SK-N-SH (cell line): ENCODE measurements at regions not wholly inside any gene's neighbourhood (a gene's known extent, or its start where the extent isn't known, plus 50 kb on each side); places are given as distances from the start of the nearest gene placed in this dataset.

ENCODE experiments used
- CTCF ChIA-PET: fragments of 300-600, 350-600 bp; formaldehyde crosslinking; extraction: SDS; loops from one replicate; lab custom pipeline; 2021; lab: Yijun Ruan, JAX
- POLR2A ChIA-PET: fragments of 350-600 bp; sonication (Branson Sonifier 250); formaldehyde crosslinking; extraction: SDS; loops from one replicate; lab custom pipeline; 2020; ENCODE audit warnings: antibody characterized with exemption, inconsistent platforms; lab: Yijun Ruan, JAX
- DNase-seq: peaks from one replicate; pipeline ENCODE4 v3.0.0; 2012
- H2AFZ ChIP-seq: fragments of 200-600 bp; sonication (generic); 2 replicates; pipeline ENCODE4 v1.8.1; 2016; ENCODE audit warnings: antibody characterized with exemption, mild to moderate bottlenecking, low read depth
- H3F3A ChIP-seq: fragments of 200-600 bp; sonication (generic); replicated peaks from 2 replicates; pipeline ENCODE3; 2016; ENCODE audit warnings: antibody characterized with exemption, mild to moderate bottlenecking; ENCODE audit not compliant: insufficient read depth
- H3K27ac ChIP-seq, 2 experiments: fragments of 200-500 bp in 1 of 2; fragments of 200-600 bp in 1 of 2; sonication (Bioruptor generic) in 1 of 2; sonication (generic), shearing (Covaris generic) in 1 of 2; 2 replicates each; pipeline versions ENCODE4 v1.5.1 to v1.6.1; 2014 to 2016; ENCODE audit warnings: low read depth in 2 of 2, inconsistent platforms in 1 of 2, low read length in 1 of 2, mild to moderate bottlenecking in 1 of 2, mixed read lengths in 1 of 2
- H3K27me3 ChIP-seq: fragments of 200-600 bp; sonication (generic), shearing (Covaris generic); 2 replicates; pipeline ENCODE4 v1.6.1; 2016; ENCODE audit warnings: mixed run types; ENCODE audit not compliant: insufficient read depth
- H3K36me3 ChIP-seq, 2 experiments: fragments of 200-500 bp in 1 of 2; fragments of 200-600 bp in 1 of 2; sonication (Bioruptor generic) in 1 of 2; sonication (generic) in 1 of 2; replicated peaks in 1 of 2; 2 replicates each; pipeline versions ENCODE3 to v1.5.1; 2014 to 2016; ENCODE audit warnings: low read length in 1 of 2, mild to moderate bottlenecking in 1 of 2; ENCODE audit not compliant: insufficient read depth in 2 of 2, control insufficient read depth in 1 of 2
- H3K4me1 ChIP-seq, 2 experiments: fragments of 200-500 bp in 1 of 2; fragments of 200-600 bp in 1 of 2; sonication (Bioruptor generic) in 1 of 2; sonication (generic), shearing (Covaris generic) in 1 of 2; 2 replicates each; pipeline versions ENCODE4 v1.5.1 to v1.6.1; 2014 to 2016; ENCODE audit warnings: low read depth in 1 of 2, low read length in 1 of 2, mixed run types in 1 of 2; ENCODE audit not compliant: insufficient read depth in 2 of 2, control insufficient read depth in 1 of 2
- H3K4me2 ChIP-seq: fragments of 200-600 bp; sonication (generic), shearing (Covaris generic); 2 replicates; pipeline ENCODE4 v1.6.1; 2017; ENCODE audit warnings: mixed run types
- H3K4me3 ChIP-seq, 2 experiments: fragments of 200-500 bp in 1 of 2; fragments of 200-600 bp in 1 of 2; sonication (Bioruptor generic) in 1 of 2; sonication (generic), shearing (Covaris generic) in 1 of 2; 2 replicates each; pipeline versions ENCODE4 v1.5.1 to v1.8.1; 2014 to 2016; ENCODE audit warnings: low read depth in 2 of 2, inconsistent platforms in 1 of 2, low read length in 1 of 2, mild to moderate bottlenecking in 1 of 2, mixed read lengths in 1 of 2, moderate library complexity in 1 of 2
- H3K79me2 ChIP-seq: fragments of 200-600 bp; sonication (generic); 2 replicates; pipeline ENCODE4 v1.8.1; 2017; ENCODE audit warnings: mild to moderate bottlenecking; ENCODE audit not compliant: insufficient read depth
- H3K9ac ChIP-seq: fragments of 200-600 bp; sonication (generic); 2 replicates; pipeline ENCODE4 v1.6.1; 2017; ENCODE audit warnings: mixed run types
- H3K9me2 ChIP-seq: fragments of 200-600 bp; sonication (generic); 2 replicates; pipeline ENCODE4 v1.6.1; 2017; ENCODE audit warnings: mixed run types
- H3K9me3 ChIP-seq: fragments of 200-600 bp; sonication (generic); 2 replicates; pipeline ENCODE4 v1.6.1; 2017; ENCODE audit warnings: mixed run types, mild to moderate bottlenecking, moderate library complexity
- H4K20me1 ChIP-seq: fragments of 200-600 bp; sonication (generic); 2 replicates; pipeline ENCODE4 v1.6.1; 2017; ENCODE audit warnings: mild to moderate bottlenecking, mixed run types; ENCODE audit not compliant: insufficient read depth
- FOSL2 ChIP-seq: IDR thresholded peaks from 2 replicates; pipeline ENCODE4 v1.4.0; 2012; ENCODE audit warnings: low read depth, mild to moderate bottlenecking, moderate library complexity, borderline replicate concordance
- FOXJ3 ChIP-seq: sonication (generic); formaldehyde crosslinking; IDR thresholded peaks from 2 replicates; pipeline ENCODE4 v1.5.1; 2020; ENCODE audit warnings: mild to moderate bottlenecking, missing genetic modification reagents
- FOXM1 ChIP-seq: IDR thresholded peaks from 2 replicates; pipeline ENCODE4 v1.4.0; 2012; ENCODE audit warnings: low read depth, mild to moderate bottlenecking
- MEF2A ChIP-seq: IDR thresholded peaks from 2 replicates; pipeline ENCODE4 v1.4.0; 2012; ENCODE audit warnings: low read depth, borderline replicate concordance
- MXI1 ChIP-seq: IDR thresholded peaks from 2 replicates; pipeline ENCODE4 v1.6.1; 2012; ENCODE audit warnings: mild to moderate bottlenecking, low read depth, low read length, improper control_type of control experiment
- POLR2AphosphoS5 ChIP-seq: IDR thresholded peaks from 2 replicates; pipeline ENCODE4 v1.6.1; 2012; ENCODE audit warnings: low read depth, low read length
- RAD21 ChIP-seq: IDR thresholded peaks from 2 replicates; pipeline ENCODE4 v1.6.1; 2012; ENCODE audit warnings: mild to moderate bottlenecking, low read length
- SIN3A ChIP-seq: IDR thresholded peaks from 2 replicates; pipeline ENCODE4 v1.6.1; 2012; ENCODE audit warnings: low read depth, mild to moderate bottlenecking, low read length, moderate library complexity, borderline replicate concordance
- WGBS: methylation state at CpG from one replicate; pipeline ENCODE4 v1.1.6; 2017; ENCODE audit warnings: low lambda C conversion rate; 5-methylcytosine and 5-hydroxymethylcytosine counted together
- TF ChIP-seq, protein P1 (sequence below): IDR thresholded peaks from 2 replicates; pipeline ENCODE4 v1.4.0; 2012; ENCODE audit warnings: low read depth, borderline replicate concordance
- TF ChIP-seq, protein P2 (sequence below): fragments of 150-350 bp; IDR thresholded peaks from 2 replicates; pipeline ENCODE4 v1.6.1; 2017; ENCODE audit warnings: antibody characterized with exemption, low read length, low read depth, borderline replicate concordance
- TF ChIP-seq, protein P3 (sequence below): IDR thresholded peaks from 2 replicates; pipeline ENCODE4; 2012
- TF ChIP-seq, protein P4 (sequence below): fragments of 200-600 bp; sonication (generic); IDR thresholded peaks from 2 replicates; pipeline ENCODE4 v1.6.1; 2017; ENCODE audit warnings: antibody characterized with exemption, mild to moderate bottlenecking, moderate library complexity

DNA sequence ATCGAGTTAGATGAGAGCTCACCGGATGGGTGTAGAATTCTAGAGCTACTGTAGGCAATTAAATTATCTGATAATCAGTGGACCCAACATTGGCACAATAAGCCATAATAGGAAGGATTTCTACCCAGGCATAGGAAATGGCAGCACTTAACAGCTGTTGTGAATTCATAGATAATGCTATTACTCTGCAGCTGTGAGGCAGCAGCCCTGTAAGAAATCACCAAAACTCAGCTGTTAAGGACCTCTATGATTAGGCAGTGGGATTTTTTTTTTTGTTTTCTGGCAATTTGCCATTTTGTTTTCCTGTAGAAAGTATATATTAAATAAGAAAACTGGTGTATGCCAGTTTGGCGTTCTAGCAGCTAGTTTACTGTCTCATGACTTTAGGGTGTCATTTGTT, 609.1 kb upstream of the SLC35B3 start:
- TF ChIP-seq, protein P1, sequence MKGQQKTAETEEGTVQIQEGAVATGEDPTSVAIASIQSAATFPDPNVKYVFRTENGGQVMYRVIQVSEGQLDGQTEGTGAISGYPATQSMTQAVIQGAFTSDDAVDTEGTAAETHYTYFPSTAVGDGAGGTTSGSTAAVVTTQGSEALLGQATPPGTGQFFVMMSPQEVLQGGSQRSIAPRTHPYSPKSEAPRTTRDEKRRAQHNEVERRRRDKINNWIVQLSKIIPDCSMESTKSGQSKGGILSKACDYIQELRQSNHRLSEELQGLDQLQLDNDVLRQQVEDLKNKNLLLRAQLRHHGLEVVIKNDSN, result no peak
- TF ChIP-seq, protein P2, sequence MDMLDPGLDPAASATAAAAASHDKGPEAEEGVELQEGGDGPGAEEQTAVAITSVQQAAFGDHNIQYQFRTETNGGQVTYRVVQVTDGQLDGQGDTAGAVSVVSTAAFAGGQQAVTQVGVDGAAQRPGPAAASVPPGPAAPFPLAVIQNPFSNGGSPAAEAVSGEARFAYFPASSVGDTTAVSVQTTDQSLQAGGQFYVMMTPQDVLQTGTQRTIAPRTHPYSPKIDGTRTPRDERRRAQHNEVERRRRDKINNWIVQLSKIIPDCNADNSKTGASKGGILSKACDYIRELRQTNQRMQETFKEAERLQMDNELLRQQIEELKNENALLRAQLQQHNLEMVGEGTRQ, result no peak
- TF ChIP-seq FOSL2, result no peak
- TF ChIP-seq RAD21, result no peak
- ChIA-PET POLR2A (no interaction called here), CTCF (interaction anchor here (1.0 kb wide), 1 partner anchor 12 kb away, joined by 3 read pairs; no protein-coding TSS in a partner anchor)
- Histone ChIP-seq H3K4me3 (no peak overlapping the region), H3K27me3 (no peaks in the 10 kb centered on the region), H3K9ac (no peak overlapping the region), H3K4me1 (no peaks in the 10 kb centered on the region), H4K20me1 (no peaks in the 10 kb centered on the region), H3K9me3 (no peaks in the 10 kb centered on the region), H3K79me2 (no peaks in the 10 kb centered on the region), H2AFZ (no peak overlapping the region), H3K27ac (no peak overlapping the region), H3K9me2 (no peaks in the 10 kb centered on the region), H3K4me2 (no peak overlapping the region), H3K36me3 (no peaks in the 10 kb centered on the region), H3F3A (no peaks in the 10 kb centered on the region)
- no peak for DNase-seq
- WGBS, result 1% methylated on average over 3 of the region's 3 CpGs

DNA sequence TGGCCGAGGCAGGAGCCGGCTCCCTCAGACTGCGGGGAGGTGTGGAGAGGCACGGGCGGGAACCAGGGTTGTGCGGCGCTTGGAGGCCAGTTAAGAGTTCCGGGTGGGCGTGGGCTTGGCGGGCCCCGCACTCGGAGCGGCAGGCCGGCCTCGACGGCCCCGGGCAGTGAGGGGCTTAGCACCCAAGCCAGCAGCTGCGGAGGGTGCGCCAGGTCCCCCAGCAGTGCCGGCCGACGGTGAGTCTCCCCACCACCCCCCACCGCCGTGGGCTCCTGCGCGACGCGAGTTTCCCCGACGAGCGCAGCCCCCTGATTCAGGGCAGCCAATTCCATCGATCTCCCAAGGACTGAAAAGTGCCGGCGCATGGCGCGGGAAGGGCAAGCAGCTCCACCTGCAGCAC, 605.4 kb upstream of the SLC35B3 start:
- Histone ChIP-seq H3K9me2 (no peaks in the 10 kb centered on the region), H3K4me2 (no peak overlapping the region), H3K9ac (no peak overlapping the region), H2AFZ (no peak overlapping the region), H4K20me1 (no peaks in the 10 kb centered on the region), H3K4me1 (no peaks in the 10 kb centered on the region), H3K27ac (no peak overlapping the region), H3K9me3 (no peaks in the 10 kb centered on the region), H3K4me3 (no peak overlapping the region), H3K79me2 (no peaks in the 10 kb centered on the region), H3K36me3 (no peaks in the 10 kb centered on the region), H3F3A (no peaks in the 10 kb centered on the region), H3K27me3 (no peaks in the 10 kb centered on the region)
- 29% methylated on average over 7 of the region's 36 CpGs for WGBS
- TF ChIP-seq POLR2AphosphoS5, result no peak
- TF ChIP-seq MXI1, result no peak
- TF ChIP-seq, protein P3, sequence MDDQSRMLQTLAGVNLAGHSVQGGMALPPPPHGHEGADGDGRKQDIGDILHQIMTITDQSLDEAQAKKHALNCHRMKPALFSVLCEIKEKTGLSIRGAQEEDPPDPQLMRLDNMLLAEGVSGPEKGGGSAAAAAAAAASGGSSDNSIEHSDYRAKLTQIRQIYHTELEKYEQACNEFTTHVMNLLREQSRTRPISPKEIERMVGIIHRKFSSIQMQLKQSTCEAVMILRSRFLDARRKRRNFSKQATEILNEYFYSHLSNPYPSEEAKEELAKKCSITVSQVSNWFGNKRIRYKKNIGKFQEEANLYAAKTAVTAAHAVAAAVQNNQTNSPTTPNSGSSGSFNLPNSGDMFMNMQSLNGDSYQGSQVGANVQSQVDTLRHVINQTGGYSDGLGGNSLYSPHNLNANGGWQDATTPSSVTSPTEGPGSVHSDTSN, result no peak
- no peak for TF ChIP-seq MEF2A
- no peak for TF ChIP-seq SIN3A
- TF ChIP-seq, protein P4, sequence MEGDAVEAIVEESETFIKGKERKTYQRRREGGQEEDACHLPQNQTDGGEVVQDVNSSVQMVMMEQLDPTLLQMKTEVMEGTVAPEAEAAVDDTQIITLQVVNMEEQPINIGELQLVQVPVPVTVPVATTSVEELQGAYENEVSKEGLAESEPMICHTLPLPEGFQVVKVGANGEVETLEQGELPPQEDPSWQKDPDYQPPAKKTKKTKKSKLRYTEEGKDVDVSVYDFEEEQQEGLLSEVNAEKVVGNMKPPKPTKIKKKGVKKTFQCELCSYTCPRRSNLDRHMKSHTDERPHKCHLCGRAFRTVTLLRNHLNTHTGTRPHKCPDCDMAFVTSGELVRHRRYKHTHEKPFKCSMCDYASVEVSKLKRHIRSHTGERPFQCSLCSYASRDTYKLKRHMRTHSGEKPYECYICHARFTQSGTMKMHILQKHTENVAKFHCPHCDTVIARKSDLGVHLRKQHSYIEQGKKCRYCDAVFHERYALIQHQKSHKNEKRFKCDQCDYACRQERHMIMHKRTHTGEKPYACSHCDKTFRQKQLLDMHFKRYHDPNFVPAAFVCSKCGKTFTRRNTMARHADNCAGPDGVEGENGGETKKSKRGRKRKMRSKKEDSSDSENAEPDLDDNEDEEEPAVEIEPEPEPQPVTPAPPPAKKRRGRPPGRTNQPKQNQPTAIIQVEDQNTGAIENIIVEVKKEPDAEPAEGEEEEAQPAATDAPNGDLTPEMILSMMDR, result no peak
- TF ChIP-seq FOXJ3 (CRISPR knock-in tag), result no peak
- no peak for TF ChIP-seq FOXM1
- POLR2A ChIA-PET, result no interaction called here
- CTCF ChIA-PET, result interaction anchor here (0.6 kb wide), 1 partner anchor 1438 kb away, joined by 3 read pairs; no protein-coding TSS in a partner anchor
- no peak for DNase-seq
